ENCODE measurements at regions not wholly inside any gene's neighbourhood (a gene's known extent, or its start where the extent isn't known, plus 50 kb on each side); places are given as distances from the start of the nearest gene placed in this dataset.
"Not testable (repeated sequence)": the region's sequence is repeated elsewhere in the genome, so short reads cannot be mapped to it uniquely, and the experiment has no call there.

- no peak for DNase-seq
These were observed 363.2 kb downstream of the OMA1 start for GRCh38 chr1:58183286-58183685.

- DNase-seq = no peak
These were observed 366.0 kb downstream of the OMA1 start for GRCh38 chr1:58180537-58180936.

DNA sequence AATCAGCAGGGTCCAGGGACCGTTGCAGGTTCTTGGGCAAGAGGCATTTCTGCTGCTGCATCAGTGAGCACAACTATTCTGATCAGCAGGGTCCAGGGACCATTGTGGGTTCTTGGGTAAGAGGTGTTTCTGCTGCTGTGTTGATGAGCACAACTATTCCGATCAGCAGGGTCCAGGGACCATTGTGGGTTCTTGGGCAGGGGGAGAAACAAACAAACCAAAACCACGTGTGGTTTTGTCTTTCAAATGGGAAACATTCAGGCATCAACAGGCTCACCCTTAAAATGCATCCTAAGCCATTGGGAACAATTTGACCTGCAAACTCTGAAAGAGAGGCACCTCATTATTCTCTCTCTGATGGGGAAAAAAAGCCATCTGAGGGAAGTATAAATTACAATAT, 377.4 kb downstream of the OMA1 start:
- not testable (repeated sequence) for DNase-seq

DNA sequence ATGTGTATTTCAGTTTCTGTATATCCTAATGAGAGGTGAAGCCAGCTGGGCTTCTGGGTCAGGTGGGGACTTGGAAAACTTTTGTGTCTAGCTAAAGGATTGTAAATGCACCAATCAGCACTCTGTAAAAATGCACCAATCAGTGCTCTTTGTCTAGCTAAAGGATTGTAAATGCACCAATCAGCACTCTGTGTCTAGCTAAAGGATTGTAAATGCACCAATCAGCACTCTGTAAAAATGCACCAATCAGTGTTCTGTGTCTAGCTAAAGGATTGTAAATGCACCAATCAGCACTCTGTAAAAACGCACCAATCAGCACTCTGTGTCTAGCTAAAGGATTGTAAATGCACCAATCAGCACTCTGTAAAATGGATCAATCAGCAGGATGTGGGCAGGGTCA, 379.4 kb downstream of the OMA1 start:
- DNase-seq = not testable (repeated sequence)

DNA sequence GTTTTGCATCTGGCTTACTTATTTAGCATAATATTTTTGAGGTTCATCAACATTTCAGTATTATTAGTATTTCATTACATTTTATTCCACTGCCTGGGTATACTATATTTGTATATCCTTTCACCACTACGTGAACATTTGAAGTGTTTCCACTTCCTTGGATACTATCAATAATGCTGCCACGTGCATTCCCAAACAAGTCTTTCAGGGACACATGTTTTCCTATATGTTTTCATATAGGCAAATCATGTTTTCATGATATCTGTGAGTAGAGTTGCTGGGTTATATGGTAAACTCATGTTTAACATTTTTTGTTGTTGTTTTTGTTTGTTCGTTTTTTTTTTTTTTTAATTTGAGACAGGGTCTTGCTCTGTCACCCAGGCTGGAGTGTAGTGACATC, 380.1 kb downstream of the OMA1 start:
- no peak for DNase-seq

DNA sequence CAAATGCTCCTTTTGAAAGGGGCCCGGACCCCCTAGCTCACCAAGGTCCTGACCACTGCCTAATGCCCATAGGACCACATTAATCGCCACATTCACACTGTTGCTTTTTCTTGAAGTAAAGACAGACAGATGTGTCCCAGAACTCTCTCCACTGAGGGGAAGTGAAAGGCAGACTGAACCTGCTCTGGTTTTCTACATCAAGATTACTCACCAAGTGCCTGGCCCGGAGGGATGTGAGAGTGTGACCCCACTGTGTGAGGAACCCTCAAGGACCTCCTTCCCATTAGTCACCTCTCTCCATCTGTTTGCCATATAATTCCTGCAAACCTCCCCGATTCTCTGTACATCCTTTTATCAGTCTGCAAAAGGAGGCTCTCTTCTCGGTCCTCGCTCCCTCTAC, 381.5 kb downstream of the OMA1 start:
- no peak for DNase-seq

DNA sequence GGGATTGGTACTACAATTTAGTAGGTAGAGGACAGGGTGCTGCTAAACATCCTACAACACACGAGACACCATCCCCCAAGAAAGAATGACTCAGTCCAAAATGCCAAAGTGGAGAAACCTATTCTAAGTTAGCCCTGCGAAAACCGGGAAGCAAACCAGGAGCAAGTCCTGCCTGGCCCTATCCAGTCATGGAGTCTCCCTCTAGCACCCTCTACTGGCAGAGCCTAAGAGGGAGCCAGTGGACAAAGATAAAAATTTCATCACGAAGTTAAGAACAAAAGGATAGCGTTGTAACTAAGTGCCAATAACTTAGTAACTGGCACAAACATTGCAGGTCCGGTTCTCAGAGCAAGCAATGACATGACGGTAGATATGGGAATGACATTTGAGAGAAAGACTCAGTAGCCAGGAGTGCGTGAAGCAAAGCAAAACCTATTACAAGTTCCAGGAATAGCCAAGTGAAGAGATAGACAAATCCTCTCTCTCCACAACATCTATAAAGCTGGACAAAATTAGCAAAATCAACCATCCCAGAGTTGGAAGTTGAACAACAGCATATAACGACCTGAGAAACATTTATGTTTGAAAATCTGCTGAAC, 383.5 kb downstream of the OMA1 start:
- no peak for DNase-seq

GRCh38 chr1:58159434-58159830, 387.1 kb downstream of the OMA1 start:
- DNase-seq = no peak

DNA sequence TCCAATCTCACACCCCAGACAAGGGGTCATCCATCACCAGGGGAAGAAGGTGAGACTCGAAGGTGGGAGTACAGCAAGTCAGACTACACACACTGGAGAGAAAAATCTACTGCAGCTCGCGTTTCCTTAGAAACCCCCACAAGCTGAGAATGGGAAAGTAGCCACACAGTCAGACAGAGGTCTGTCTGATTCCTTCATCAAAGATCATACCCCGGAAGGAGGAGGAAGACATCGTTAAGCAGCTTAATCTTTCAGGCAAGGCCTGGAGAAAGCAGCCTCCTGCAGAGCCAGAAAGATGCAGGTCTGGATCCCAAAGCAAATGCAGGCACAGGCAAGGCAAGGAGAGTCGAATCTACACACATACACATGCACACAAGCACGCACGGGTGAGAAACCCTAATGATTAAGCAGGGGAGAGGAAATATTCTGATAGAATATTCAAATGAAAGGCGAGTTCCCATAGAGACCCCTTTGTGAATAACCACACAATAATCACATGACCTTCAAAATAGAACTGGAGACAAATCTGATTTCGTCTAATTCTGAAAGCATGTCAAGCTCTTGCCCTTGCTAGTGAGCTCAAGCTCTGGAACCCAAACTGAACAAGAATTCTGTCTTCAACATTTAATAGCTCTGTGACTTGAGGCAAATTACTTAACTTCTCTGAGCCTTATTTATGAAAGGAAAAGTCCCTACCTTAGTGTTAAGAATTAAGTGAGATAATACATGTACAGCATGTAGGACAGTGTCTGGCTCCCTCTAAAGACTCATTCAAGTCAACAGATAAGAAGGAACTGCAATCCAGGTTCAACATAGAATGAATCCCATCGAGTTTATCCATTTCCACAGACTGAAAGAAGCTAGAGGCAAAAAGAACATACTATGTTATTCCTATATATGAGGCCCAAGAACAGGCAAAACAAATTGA, 387.8 kb downstream of the OMA1 start:
- DNase-seq = no peak

GRCh38 chr1:58158016-58158415, 388.5 kb downstream of the OMA1 start:
- no peak for DNase-seq

GRCh38 chr1:58157256-58157655, 389.3 kb downstream of the OMA1 start:
- DNase-seq = no peak

DNA sequence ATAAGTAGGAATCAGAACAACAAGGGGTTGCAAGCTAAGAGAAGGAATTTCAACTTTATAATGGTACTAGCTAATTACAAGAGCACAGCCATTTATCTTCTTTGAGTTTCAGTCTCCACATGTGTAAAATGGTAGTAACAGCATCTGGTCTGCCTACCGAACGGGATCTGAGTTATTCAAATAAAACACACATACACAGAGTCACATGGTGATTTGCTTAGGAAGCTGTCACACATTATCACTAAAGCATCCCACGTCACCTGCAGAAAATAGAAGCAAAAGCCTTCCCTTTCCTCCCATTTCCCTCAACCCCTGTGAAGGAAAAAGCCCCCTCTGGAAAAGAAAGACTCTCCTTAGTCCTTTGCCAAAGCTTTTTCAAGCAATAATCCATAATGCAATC, 389.7 kb downstream of the OMA1 start:
- no peak for DNase-seq

DNA sequence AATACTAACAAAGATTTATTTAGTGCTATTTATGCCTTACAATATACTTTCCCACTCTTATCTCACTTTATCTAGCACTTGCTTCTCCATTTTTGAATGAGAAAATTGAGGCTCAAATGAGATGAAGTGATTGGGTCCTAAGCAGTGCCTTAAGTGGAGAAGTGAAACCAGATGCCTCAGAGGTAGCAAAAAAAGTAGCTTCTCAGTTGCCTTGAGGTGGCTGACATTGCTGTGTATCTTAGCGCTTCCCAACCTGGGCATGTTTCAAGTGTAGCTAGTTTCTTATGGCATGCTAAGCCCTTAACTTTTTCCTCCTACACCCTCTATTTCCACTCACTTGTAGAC, 390.4 kb downstream of the OMA1 start:
- no peak for DNase-seq

DNA sequence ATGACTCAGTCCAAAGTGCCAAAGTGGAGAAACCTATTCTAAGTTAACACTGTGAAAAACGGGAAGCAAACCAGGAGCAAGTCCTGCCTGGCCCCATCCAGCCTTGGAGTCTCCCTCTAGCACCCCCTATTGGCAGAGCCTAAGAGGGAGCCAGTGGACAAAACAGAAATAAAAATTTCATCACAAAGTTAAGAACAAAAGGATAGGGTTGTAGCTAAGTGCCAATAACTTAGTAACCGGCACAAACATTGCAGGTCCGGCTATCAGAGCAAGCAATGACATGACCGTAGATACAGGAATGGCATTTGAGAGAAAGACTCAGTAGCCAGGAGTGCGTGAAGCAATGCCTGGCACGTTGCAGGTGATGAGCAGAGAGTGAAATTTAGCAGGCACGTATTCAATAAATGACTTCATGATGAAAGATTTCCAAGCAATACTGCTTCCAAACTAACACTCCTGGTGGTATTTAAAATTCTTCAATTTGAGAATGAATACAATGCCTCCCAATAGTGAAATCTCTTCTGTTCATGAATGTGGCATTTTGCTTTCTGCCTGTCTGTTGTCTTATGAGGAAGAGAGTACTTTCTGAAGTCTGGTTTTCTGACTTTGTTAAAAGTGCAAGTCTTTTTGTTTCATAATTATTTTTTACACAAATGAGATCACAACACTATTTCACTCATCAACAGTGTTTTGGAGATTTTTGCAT, 391.0 kb downstream of the OMA1 start:
- DNase-seq = no peak

DNA sequence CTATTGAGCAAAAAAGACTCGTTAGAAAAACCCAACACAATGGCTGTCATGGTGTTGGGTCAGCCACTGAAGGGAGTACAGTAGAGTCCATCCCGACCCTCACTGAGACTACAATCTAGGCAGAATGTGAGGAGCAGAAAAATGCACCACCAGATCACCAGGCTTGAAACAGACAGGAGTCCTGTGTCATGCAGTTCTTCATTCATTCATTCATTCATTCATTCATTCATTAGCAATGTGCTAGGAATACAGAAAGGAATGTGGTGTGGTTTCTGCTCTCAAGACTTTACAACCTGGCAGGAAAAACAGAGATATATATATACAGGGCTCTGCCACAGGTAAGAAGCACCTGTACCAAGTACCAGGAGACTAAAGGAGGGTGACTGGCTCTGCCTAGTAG, 392.3 kb downstream of the OMA1 start:
- no peak for DNase-seq

DNA sequence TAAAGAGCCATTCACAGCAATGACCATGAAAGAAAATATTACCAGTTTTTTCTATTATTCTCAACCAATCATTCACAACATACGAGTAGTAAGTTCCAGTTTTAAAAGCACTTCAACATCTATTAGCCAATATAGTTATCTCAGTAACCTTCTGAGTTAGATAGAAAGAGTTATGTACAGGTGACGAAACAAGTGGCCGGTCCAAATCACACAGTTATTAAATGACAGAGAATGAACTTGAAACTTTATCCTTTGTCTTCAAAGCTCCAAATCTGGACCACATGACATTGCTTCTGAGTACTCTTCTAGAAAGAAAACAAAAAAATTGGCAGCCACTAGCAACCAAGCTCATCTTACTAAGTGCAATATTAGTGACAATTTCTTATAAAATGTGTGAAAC, 393.8 kb downstream of the OMA1 start:
- DNase-seq = no peak

DNA sequence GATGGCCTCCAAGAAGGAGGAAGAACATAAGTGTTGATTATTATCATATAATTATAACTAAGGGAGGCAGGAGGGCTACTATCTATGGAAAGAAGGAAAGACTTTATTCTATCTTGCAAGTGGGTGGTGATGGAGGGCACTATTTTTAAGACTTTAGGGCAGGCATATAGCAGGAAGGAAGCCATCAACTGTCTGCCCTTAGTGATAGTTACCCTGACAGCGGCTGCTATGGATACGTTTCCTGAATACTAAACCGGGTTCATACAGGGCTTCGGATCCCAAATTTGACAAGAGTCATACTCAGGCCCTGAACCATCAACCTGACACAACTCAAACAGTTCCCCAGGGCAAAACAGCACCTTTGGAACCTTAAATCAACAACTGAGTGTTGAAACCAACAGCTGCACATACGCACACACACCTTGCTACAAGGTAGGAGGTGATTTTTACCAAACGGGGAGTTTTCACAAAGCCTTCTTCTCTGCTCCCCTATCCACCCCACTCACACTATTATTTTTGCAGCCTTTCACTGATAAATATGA, 397.2 kb downstream of the OMA1 start:
- no peak for DNase-seq

GRCh38 chr1:58144698-58145270, 401.7 kb downstream of the OMA1 start:
- no peak for DNase-seq

DNA sequence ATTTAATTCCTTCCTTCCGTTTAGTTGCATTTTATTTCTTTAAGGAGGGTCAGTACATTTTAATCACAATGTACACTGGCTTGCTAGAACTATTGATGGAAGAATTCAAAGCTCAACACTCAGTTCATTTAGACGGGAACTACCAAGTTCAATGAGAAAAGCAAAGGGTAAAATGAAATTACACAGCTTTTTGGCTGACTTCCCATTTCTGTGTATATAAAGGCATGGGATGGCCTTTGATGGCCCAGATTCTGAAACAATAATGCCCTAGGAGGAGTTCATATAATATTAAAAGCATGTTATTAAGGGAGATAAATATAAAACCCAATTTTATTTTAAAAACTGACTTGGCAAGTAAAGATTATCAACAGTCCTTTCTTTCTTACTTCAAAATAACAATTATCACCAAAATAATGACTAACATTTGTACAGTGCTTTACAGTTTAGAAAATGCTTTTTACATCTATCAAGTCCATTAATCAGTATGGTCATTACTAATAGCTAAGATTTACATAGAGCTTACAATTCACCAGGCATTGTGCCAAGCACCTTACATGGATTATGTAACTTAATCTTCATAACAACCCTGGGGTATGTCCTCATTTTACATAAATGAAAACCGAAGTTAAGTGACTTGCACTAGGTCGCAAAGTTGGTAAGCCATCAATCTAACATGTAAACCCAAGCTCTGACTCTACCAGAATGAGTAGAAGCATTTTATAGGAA, 402.4 kb downstream of the OMA1 start:
- no peak for DNase-seq

DNA sequence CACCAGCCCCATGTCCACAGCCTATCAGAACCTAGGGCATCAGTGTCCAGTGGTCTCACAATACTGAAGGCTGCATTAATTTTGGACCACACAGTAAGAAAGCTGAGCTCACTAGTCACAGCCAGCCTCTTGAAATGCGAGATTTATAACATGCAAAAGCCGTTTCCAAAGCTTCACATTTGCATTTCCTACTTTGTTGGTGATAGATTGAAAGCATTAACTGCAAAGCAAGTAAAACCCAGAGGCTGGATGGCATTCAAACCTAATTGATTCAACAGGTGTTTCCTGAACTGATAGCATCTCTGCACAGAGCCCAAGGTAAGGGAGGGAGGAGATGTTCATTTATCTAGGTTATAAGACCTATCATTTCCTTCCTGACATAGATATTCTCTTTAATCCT, 410.1 kb downstream of the OMA1 start:
- no peak for DNase-seq

DNA sequence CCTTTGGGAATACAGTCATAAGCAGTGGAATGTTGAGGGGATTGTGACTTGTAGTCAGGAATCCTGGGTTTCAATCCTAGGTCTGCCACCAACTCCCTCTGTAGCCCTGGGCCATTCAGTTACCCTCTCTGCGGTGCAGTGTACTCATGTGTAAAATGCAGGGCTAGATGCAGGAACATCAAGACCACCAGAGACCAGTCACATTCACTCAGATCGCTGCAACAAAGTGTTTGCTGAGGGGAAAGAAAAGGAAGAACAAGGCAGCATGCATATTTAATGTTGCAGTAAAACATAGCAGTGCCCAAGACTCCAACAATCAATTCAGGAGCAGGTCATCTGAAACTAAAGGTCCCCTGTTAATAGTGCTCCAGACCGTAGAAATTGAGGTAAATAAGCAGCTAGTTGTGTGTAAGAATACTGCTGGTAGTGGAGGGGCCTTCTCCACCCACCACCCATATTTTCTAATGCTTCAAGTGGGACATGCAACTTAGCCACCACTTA, 410.7 kb downstream of the OMA1 start:
- DNase-seq = no peak

DNA sequence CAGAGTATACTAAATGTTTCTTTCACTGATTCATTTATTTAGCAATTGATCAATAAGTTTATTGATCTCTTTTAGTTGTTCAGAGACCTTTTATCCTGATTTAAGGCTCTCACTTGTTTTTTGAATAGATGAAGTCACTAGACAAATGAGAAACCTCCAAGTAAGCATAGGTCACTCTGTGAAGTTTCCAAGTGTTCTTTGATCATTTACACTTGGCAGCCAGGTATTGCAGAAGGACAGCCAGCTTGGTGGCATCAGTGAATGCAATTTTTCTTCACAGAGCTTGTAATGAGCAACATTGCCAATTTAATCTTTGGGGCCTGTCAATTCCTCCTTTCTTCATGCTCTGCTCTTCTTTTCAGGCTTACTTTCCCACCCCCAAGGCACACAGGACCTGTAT, 413.0 kb downstream of the OMA1 start:
- no peak for DNase-seq

- no peak for DNase-seq
These were observed 423.5 kb downstream of the OMA1 start for GRCh38 chr1:58123051-58123450.
